Activated CD8-positive, alpha-beta T cell treated with anti-CD3 and anti-CD28 coated beads for 36 hours (primary cell): ENCODE measurements at regions not wholly inside any gene's neighbourhood (a gene's known extent, or its start where the extent isn't known, plus 50 kb on each side); places are given as distances from the start of the nearest gene placed in this dataset.

Experiments
- ATAC-seq: fragments of 200-7000 bp; cut with Tn5 transposase; one replicate; pipeline ENCODE4 v1.10.0; 2021; ENCODE audit warnings: mild to moderate bottlenecking, moderate library complexity
- CTCF ChIA-PET: fragments of 350-600 bp; sonication (Branson Sonifier 250); formaldehyde crosslinking; loops from one replicate; lab custom pipeline; 2021; ENCODE audit warnings: antibody characterized with exemption; lab: Charles Lee
- POLR2A ChIA-PET: fragments of 350-600 bp; sonication (Branson Sonifier 250); formaldehyde crosslinking; loops from one replicate; lab custom pipeline; 2021; ENCODE audit warnings: antibody characterized with exemption; lab: Charles Lee
- DNase-seq: peaks from one replicate; pipeline ENCODE4 v3.0.0-alpha.2; 2020
- H3K27ac Mint-ChIP-seq: one replicate; pipeline ENCODE4 v1.8.0; 2021; ENCODE audit warnings: mild to moderate bottlenecking, mixed read lengths
- H3K27me3 Mint-ChIP-seq: one replicate; pipeline ENCODE4 v1.8.0; 2021; ENCODE audit warnings: mixed read lengths
- H3K36me3 Mint-ChIP-seq: one replicate; pipeline ENCODE4 v1.8.0; 2021; ENCODE audit warnings: low read depth, mixed read lengths
- H3K4me1 Mint-ChIP-seq: one replicate; pipeline ENCODE4 v1.8.0; 2021; ENCODE audit warnings: low read depth, mixed read lengths
- H3K4me3 Mint-ChIP-seq: one replicate; pipeline ENCODE4 v1.8.0; 2021; ENCODE audit warnings: mild to moderate bottlenecking, moderate library complexity, mixed read lengths
- H3K9me3 Mint-ChIP-seq: one replicate; pipeline ENCODE4 v1.8.0; 2021; ENCODE audit warnings: mixed read lengths
- CTCF ChIP-seq: fragments of 200-600 bp; IDR thresholded peaks from one replicate; pipeline ENCODE4 v1.8.0; 2022; ENCODE audit warnings: antibody characterized with exemption, mild to moderate bottlenecking
- intact Hi-C: fragments of 100-400 bp; cut with micrococcal nuclease; formaldehyde crosslinking; loops from one replicate; pipeline ENCODE4 v1.10.0; 2022

GRCh38 chr7:27299861-27300260 is 57.3 kb downstream of the EVX1 start:
- Mint-ChIP-seq H3K9me3 (no peaks in the 10 kb centered on the region), H3K4me1 (peaks cover 4% of the 10 kb centered on the region), H3K27me3 (peaks cover 13% of the 10 kb centered on the region), H3K27ac (no peak overlapping the region), H3K4me3 (no peak overlapping the region), H3K36me3 (no peaks in the 10 kb centered on the region)
- DNase-seq = no peak
- no peak for ATAC-seq
- POLR2A ChIA-PET = no interaction called here
- no peak for TF ChIP-seq CTCF
- CTCF ChIA-PET = no interaction called here
- intact Hi-C loops = no loop called here

DNA sequence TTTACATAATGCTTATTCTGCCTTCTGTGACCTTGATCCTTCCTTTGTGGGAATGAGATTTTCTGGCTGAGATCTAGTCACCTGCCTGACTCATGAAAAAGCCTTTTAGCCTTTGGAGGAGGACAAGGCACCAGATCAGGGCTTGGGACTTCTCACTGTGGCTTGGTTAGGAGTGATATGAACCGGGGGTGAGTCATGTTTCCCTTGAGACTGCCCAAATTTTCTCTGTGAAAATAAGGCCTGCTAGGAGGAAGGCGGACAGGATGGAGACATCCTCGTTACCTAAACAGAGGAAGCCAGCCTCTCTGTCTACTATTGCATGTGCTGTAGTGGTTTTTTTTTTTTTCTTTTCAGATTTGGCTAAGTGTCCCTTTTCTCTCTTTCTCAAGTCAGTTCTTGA is 57.8 kb downstream of the EVX1 start:
- intact Hi-C loops = no loop called here
- no peaks in the 10 kb centered on the region for H3K36me3 Mint-ChIP-seq
- H3K4me3 Mint-ChIP-seq = no peak overlapping the region
- no peak for TF ChIP-seq CTCF
- DNase-seq (no peak), ATAC-seq (no peak)
- peaks cover 8% of the 10 kb centered on the region for H3K27me3 Mint-ChIP-seq
- no peaks in the 10 kb centered on the region for H3K9me3 Mint-ChIP-seq
- POLR2A ChIA-PET = no interaction called here
- CTCF ChIA-PET = no interaction called here
- H3K27ac Mint-ChIP-seq = no peak overlapping the region
- H3K4me1 Mint-ChIP-seq = peaks cover 4% of the 10 kb centered on the region

- intact Hi-C loops = no loop called here
- ATAC-seq = no peak
- POLR2A ChIA-PET = no interaction called here
- no peak for TF ChIP-seq CTCF
- no peaks in the 10 kb centered on the region for H3K9me3 Mint-ChIP-seq
- CTCF ChIA-PET = interaction anchor here (0.8 kb wide), 1 partner anchor 123 kb away, joined by 3 read pairs; no protein-coding TSS in a partner anchor
- DNase-seq = no peak
- peaks cover 2% of the 10 kb centered on the region for H3K27me3 Mint-ChIP-seq
- H3K4me1 Mint-ChIP-seq = no peaks in the 10 kb centered on the region
- H3K36me3 Mint-ChIP-seq = no peaks in the 10 kb centered on the region
- H3K4me3 Mint-ChIP-seq = no peak overlapping the region
- no peak overlapping the region for H3K27ac Mint-ChIP-seq
These were observed 60.0 kb downstream of the EVX1 start for GRCh38 chr7:27302590-27302989.

GRCh38 chr7:27303026-27303425 is 60.4 kb downstream of the EVX1 start:
- CTCF ChIA-PET = interaction anchor here (0.8 kb wide), 1 partner anchor 123 kb away, joined by 3 read pairs; no protein-coding TSS in a partner anchor
- Mint-ChIP-seq H3K4me1 (no peaks in the 10 kb centered on the region), H3K27me3 (no peaks in the 10 kb centered on the region)

GRCh38 chr7:27305854-27306253 is 63.3 kb downstream of the EVX1 start:
- Mint-ChIP-seq H3K27me3 (peaks cover 3% of the 10 kb centered on the region), H3K4me1 (no peaks in the 10 kb centered on the region), H3K4me3 (no peak overlapping the region), H3K36me3 (no peaks in the 10 kb centered on the region), H3K27ac (no peak overlapping the region), H3K9me3 (no peaks in the 10 kb centered on the region)
- ATAC-seq (no peak), DNase-seq (no peak)
- intact Hi-C loops = no loop called here
- no peak for TF ChIP-seq CTCF
- ChIA-PET CTCF (no interaction called here), POLR2A (no interaction called here)

More at GRCh38 chr7:27303026-27303425, 60.4 kb downstream of the EVX1 start:
- H3K27ac Mint-ChIP-seq = no peak overlapping the region
- no peak for ATAC-seq
- no peak overlapping the region for H3K4me3 Mint-ChIP-seq
- DNase-seq = no peak
- intact Hi-C loops = no loop called here
- H3K9me3 Mint-ChIP-seq = no peaks in the 10 kb centered on the region
- no peaks in the 10 kb centered on the region for H3K36me3 Mint-ChIP-seq
- POLR2A ChIA-PET = no interaction called here
- TF ChIP-seq CTCF = no peak
